Kidney (tissue), 13 donors: ENCODE measurements at regions not wholly inside any gene's neighbourhood (a gene's known extent, or its start where the extent isn't known, plus 50 kb on each side); places are given as distances from the start of the nearest gene placed in this dataset.

ENCODE experiments used
- DNase-seq, 5 donors: peaks; one replicate each; pipeline ENCODE4 v3.0.0-alpha.2; 2013 to 2020
- FAIRE-seq: peaks from 2 replicates; lab custom pipeline; 2012; peaks lifted over from hg19 to GRCh38; lab: Jason Lieb, UNC
- H3K27ac ChIP-seq, 2 donors: one replicate each; pipeline ENCODE4 v1.7.0; 2013; ENCODE audit warnings: low read depth in 2 of 2, low read length in 2 of 2, inconsistent platforms in 1 of 2
- H3K27me3 ChIP-seq: one replicate; pipeline ENCODE4 v1.7.1; 2013; ENCODE audit warnings: low read length, inconsistent platforms; ENCODE audit not compliant: control insufficient read depth, insufficient read depth
- H3K36me3 ChIP-seq, 3 donors: one replicate each; pipeline versions ENCODE4 v1.7.0 to v1.7.1; 2013; ENCODE audit warnings: low read length in 3 of 3, control low read depth in 1 of 3, inconsistent platforms in 1 of 3; ENCODE audit not compliant: insufficient read depth in 3 of 3, control insufficient read depth in 2 of 3
- H3K4me1 ChIP-seq, 3 donors: one replicate each; pipeline versions ENCODE4 v1.7.0 to v1.7.1; 2013; ENCODE audit warnings: low read length in 3 of 3, inconsistent platforms in 1 of 3, low read depth in 1 of 3; ENCODE audit not compliant: control insufficient read depth in 2 of 3, insufficient read depth in 2 of 3
- H3K4me3 ChIP-seq, 3 donors: one replicate each; pipeline versions ENCODE4 v1.7.0 to v1.8.1; 2013; ENCODE audit warnings: low read length in 3 of 3, control low read depth in 1 of 3, inconsistent platforms in 1 of 3
- H3K9ac ChIP-seq, 3 donors: one replicate each; pipeline versions ENCODE4 v1.7.0 to v1.7.1; 2013; ENCODE audit warnings: low read length in 3 of 3, control low read depth in 1 of 3, inconsistent platforms in 1 of 3
- H3K9me3 ChIP-seq, 3 donors: one replicate each; pipeline versions ENCODE4 v1.7.0 to v1.7.1; 2013; ENCODE audit warnings: low read length in 3 of 3, control low read depth in 1 of 3, inconsistent platforms in 1 of 3; ENCODE audit not compliant: control insufficient read depth in 2 of 3, insufficient read depth in 1 of 3
- CTCF ChIP-seq: IDR thresholded peaks from 3 replicates; pipeline ENCODE4 v1.5.1; 2012; ENCODE audit warnings: mild to moderate bottlenecking, moderate library complexity, borderline replicate concordance; ENCODE audit not compliant: insufficient read depth; ENCODE audit errors: extremely low read depth
- intact Hi-C: fragments of 100-400 bp; cut with DNase I; formaldehyde crosslinking; loops from one replicate; pipeline ENCODE4 v1.11.1; 2022
- donor health status: control.
- donor health status: control.
- donor health status: control.
- donor health status: control.
- donor health status: control.
- donor health status: DM: yes; HTN: yes; CAD: no.
- donor health status: Normal renal cell carcinoma (clear cell type).

DNA sequence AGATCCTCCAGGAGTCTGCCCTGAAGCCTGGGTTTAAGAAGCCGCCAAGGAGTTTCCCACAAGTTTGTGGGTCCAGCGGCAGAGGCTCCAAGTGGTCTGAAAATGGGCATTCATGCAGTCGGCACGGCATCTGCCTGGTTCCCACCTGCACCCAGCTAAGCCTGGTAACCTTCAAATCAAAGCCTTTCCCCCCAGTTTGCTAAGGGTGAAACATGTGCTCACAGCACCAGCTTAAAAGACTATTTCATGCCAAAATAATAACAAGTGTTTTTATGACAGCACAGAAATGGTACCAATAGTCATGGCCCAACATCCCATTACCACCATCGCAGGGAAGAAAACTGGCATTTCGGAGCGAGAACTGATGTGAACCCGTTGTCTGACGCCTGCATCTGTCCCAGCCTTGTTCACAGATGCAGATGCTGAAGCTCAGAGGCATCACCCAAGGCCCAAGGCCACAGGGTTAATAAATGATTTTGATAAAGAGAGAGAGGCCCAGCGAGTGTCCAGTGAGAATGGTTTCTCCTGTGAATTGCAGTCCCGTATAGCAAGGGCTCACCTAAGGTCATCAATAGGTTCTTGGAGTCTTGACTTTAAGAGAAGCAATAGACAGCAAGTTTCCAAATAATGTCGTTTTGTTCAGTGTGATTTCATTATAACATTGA is 188.0 kb upstream of the TPM1 start:
- Histone ChIP-seq H3K36me3 (no peaks in the 10 kb centered on the region), H3K27ac (no peak overlapping the region), H3K9me3 (no peaks in the 10 kb centered on the region), H3K27me3 (no peaks in the 10 kb centered on the region), H3K9ac (no peak overlapping the region), H3K4me1 (no peaks in the 10 kb centered on the region), H3K4me3 (no peak overlapping the region)
- intact Hi-C loops, result no loop called here
- TF ChIP-seq CTCF, result no peak
- DNase-seq (no peak), FAIRE-seq (no peak)

GRCh38 chr15:62855085-62855476 is 187.5 kb upstream of the TPM1 start:
- no peak for FAIRE-seq
- H3K36me3 ChIP-seq, result no peaks in the 10 kb centered on the region
- no peak overlapping the region for H3K9ac ChIP-seq
- no peaks in the 10 kb centered on the region for H3K9me3 ChIP-seq
- DNase-seq, result no peak
- H3K27me3 ChIP-seq, result no peaks in the 10 kb centered on the region
- intact Hi-C loops, result no loop called here
- no peak overlapping the region for H3K4me3 ChIP-seq
- no peak overlapping the region for H3K27ac ChIP-seq
- H3K4me1 ChIP-seq, result no peaks in the 10 kb centered on the region
- TF ChIP-seq CTCF, result no peak

DNA sequence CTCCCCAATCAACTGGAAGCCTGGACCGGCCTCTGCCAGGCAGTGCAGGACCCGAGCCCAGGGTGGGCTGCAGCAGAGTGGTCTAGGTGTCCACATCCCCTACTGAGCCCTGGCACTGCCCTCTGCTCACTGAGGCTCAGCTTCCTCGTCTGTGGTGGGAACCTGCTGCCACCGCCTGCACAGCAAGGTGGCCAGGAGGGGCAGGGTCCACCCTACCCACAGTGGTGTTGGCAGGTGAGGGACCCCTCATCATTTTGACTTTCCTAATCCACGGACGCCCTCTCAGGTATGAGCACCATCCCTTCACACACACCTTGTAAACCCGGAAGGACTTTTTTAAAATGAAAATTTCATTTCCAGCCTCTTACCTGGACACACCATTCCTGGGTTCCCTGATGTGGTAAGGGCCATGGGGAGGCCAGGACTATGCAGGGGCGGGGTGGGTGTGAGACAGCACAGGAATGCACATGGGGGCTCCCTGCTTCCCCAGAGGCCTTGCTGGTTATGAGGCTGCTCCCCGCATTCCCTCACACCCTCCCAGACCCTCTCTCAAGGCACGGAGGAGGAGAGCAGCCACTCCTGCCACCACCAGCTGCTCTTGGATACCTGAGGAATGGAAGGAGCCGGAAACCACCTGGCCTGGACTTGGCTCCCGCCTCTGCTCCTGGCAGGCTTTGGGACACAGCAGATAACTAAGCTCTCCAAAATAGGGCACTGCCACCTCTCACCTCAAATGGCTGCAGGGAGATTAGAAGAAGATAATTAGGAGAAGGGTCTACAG is 185.9 kb upstream of the TPM1 start:
- intact Hi-C loops, result no loop called here
- no peak for FAIRE-seq
- Histone ChIP-seq H3K4me1 (no peaks in the 10 kb centered on the region), H3K27me3 (no peaks in the 10 kb centered on the region), H3K4me3 (no peak overlapping the region), H3K9me3 (no peaks in the 10 kb centered on the region), H3K27ac (no peak overlapping the region), H3K9ac (no peak overlapping the region), H3K36me3 (no peaks in the 10 kb centered on the region)
- no peak for DNase-seq
- no peak for TF ChIP-seq CTCF
